ENCODE measurements at regions not wholly inside any gene's neighbourhood (a gene's known extent, or its start where the extent isn't known, plus 50 kb on each side); places are given as distances from the start of the nearest gene placed in this dataset.

- Histone ChIP-seq H3K27ac (ENCODE audit: low read depth in 1 of 2, low read length in 1 of 2) (no peak overlapping the region), H3K9ac (ENCODE audit: insufficient read depth in 1 of 2, low read length in 2 of 2) (no peak overlapping the region), H3K27me3 (ENCODE audit: control insufficient read depth in 3 of 3, insufficient read depth in 3 of 3, low read length in 2 of 3) (no peaks in the 10 kb centered on the region), H3K9me3 (ENCODE audit: control insufficient read depth in 4 of 4, insufficient read depth in 3 of 4, low read length in 3 of 4) (no peaks in the 10 kb centered on the region), H3K36me3 (ENCODE audit: control insufficient read depth in 4 of 4, insufficient read depth in 4 of 4, low read length in 4 of 4) (no peaks in the 10 kb centered on the region), H3K4me3 (no peak overlapping the region), H3K4me1 (ENCODE audit: control insufficient read depth in 5 of 5, insufficient read depth in 5 of 5, low read length in 5 of 5) (no peaks in the 10 kb centered on the region)
- TF ChIP-seq, protein P1, sequence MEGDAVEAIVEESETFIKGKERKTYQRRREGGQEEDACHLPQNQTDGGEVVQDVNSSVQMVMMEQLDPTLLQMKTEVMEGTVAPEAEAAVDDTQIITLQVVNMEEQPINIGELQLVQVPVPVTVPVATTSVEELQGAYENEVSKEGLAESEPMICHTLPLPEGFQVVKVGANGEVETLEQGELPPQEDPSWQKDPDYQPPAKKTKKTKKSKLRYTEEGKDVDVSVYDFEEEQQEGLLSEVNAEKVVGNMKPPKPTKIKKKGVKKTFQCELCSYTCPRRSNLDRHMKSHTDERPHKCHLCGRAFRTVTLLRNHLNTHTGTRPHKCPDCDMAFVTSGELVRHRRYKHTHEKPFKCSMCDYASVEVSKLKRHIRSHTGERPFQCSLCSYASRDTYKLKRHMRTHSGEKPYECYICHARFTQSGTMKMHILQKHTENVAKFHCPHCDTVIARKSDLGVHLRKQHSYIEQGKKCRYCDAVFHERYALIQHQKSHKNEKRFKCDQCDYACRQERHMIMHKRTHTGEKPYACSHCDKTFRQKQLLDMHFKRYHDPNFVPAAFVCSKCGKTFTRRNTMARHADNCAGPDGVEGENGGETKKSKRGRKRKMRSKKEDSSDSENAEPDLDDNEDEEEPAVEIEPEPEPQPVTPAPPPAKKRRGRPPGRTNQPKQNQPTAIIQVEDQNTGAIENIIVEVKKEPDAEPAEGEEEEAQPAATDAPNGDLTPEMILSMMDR (IDR thresholded peaks at IDR 0.05; ENCODE audit: control extremely low read depth, extremely low read depth) = no peak
- no peak for ATAC-seq (ENCODE audit: insufficient read depth, low FRiP score)
- WGBS, 2 donors = 85 to 96% methylated on average over 10 of the region's 10 CpGs
- no peak for DNase-seq
Measured at GRCh38 chrX:151821226-151821625, 86.7 kb downstream of the CNGA2 start.

GRCh38 chrX:151825007-151825406 is 87.7 kb upstream of the MAGEA4 start:
- Histone ChIP-seq H3K4me3 (no peak overlapping the region), H3K36me3 (ENCODE audit: control insufficient read depth in 4 of 4, insufficient read depth in 4 of 4, low read length in 4 of 4) (no peaks in the 10 kb centered on the region), H3K9ac (ENCODE audit: insufficient read depth in 1 of 2, low read length in 2 of 2) (no peak overlapping the region), H3K9me3 (ENCODE audit: control insufficient read depth in 4 of 4, insufficient read depth in 3 of 4, low read length in 3 of 4) (peaks cover 0 to 3% (median 0%) of the 10 kb centered on the region in 4 donors), H3K4me1 (ENCODE audit: control insufficient read depth in 5 of 5, insufficient read depth in 5 of 5, low read length in 5 of 5) (peaks cover 0 to 2% (median 0%) of the 10 kb centered on the region in 5 donors), H3K27ac (ENCODE audit: low read depth in 1 of 2, low read length in 1 of 2) (no peak overlapping the region), H3K27me3 (ENCODE audit: control insufficient read depth in 3 of 3, insufficient read depth in 3 of 3, low read length in 2 of 3) (no peaks in the 10 kb centered on the region)
- 64 to 79% methylated on average over 3 of the region's 3 CpGs for WGBS, 2 donors
- TF ChIP-seq, protein P1 (IDR thresholded peaks at IDR 0.05; ENCODE audit: control extremely low read depth, extremely low read depth) = no peak
- DNase-seq = no peak
- ATAC-seq (ENCODE audit: insufficient read depth, low FRiP score) = no peak

GRCh38 chrX:151825925-151826485 is 86.7 kb upstream of the MAGEA4 start:
- no peaks in the 10 kb centered on the region for H3K27me3 ChIP-seq (ENCODE audit: control insufficient read depth in 3 of 3, insufficient read depth in 3 of 3, low read length in 2 of 3)
- H3K4me3 ChIP-seq = no peak overlapping the region
- TF ChIP-seq, protein P1 (IDR thresholded peaks at IDR 0.05; ENCODE audit: control extremely low read depth, extremely low read depth) = no peak
- peaks cover 0 to 5% (median 0%) of the 10 kb centered on the region in 5 donors for H3K4me1 ChIP-seq (ENCODE audit: control insufficient read depth in 5 of 5, insufficient read depth in 5 of 5, low read length in 5 of 5)
- no peak overlapping the region for H3K9ac ChIP-seq (ENCODE audit: insufficient read depth in 1 of 2, low read length in 2 of 2)
- WGBS, 2 donors = 84% methylated on average over 4 of the region's 4 CpGs
- DNase-seq = peak; percentile 18 to 67 (median 48)
- H3K9me3 ChIP-seq (ENCODE audit: control insufficient read depth in 4 of 4, insufficient read depth in 3 of 4, low read length in 3 of 4) = peaks cover 0 to 3% (median 0%) of the 10 kb centered on the region in 4 donors
- no peaks in the 10 kb centered on the region for H3K36me3 ChIP-seq (ENCODE audit: control insufficient read depth in 4 of 4, insufficient read depth in 4 of 4, low read length in 4 of 4)
- H3K27ac ChIP-seq (ENCODE audit: low read depth in 1 of 2, low read length in 1 of 2) = no peak overlapping the region
- ATAC-seq (ENCODE audit: insufficient read depth, low FRiP score) = peak; percentile 37
